HCT116 (cell line): ENCODE measurements at regions not wholly inside any gene's neighbourhood (a gene's known extent, or its start where the extent isn't known, plus 50 kb on each side); places are given as distances from the start of the nearest gene placed in this dataset.
"Not testable (repeated sequence)": the region's sequence is repeated elsewhere in the genome, so short reads cannot be mapped to it uniquely, and the experiment has no call there.

Source experiments
- ATAC-seq: fragments of 200-7000 bp; cut with Tn5 transposase; 2 replicates; pipeline ENCODE4 v1.9.1; 2020; ENCODE audit warnings: mild to moderate bottlenecking, moderate library complexity
- BruUV-seq: library from RNA; stranded (reverse); fragments of 400-500 nt; replicated peaks from 2 replicates; lab custom pipeline; 2021; lab: Mats Ljungman, UMichigan
- CTCF ChIA-PET: fragments of 300-600 bp; sonication (Branson Sonifier 250); formaldehyde crosslinking; loops from one replicate; lab custom pipeline; 2021; ENCODE audit warnings: antibody characterized with exemption; lab: Charles Lee
- POLR2A ChIA-PET: fragments of 300-600, 350-600 bp; sonication (Branson Sonifier 250); formaldehyde crosslinking; loops from one replicate; lab custom pipeline; 2021; ENCODE audit warnings: antibody characterized with exemption; lab: Charles Lee
- RAD21 ChIA-PET, 2 experiments: fragments of 300-600 bp; sonication (Branson Sonifier 250); formaldehyde crosslinking; loops; one replicate each; lab custom pipeline; 2023; ENCODE audit warnings: low total read pairs in 2 of 2; ENCODE audit not compliant: uncharacterized antibody in 2 of 2, unreplicated experiment in 2 of 2, low non-redundant PET in 1 of 2; lab: Charles Lee
- DNase-seq: peaks from one replicate; pipeline ENCODE4 v3.0.0-alpha.2; 2010; ENCODE audit warnings: low read depth, low spot score
- H2AFZ ChIP-seq: fragments of 200-600 bp; shearing (Covaris generic), sonication (generic); 2 replicates; pipeline ENCODE4 v1.6.1; 2017; ENCODE audit warnings: low read depth, mixed run types, mixed read lengths, antibody characterized with exemption, low read length; ENCODE audit not compliant: poor library complexity, severe bottlenecking
- H3K27ac ChIP-seq: 2 replicates; pipeline ENCODE4 v1.5.1; 2012; ENCODE audit warnings: low read depth, low read length
- H3K27me3 ChIP-seq: fragments of 200-600 bp; sonication (generic); 2 replicates; pipeline ENCODE4 v1.6.1; 2016; ENCODE audit warnings: mixed run types, low read length, mixed read lengths; ENCODE audit not compliant: insufficient read depth
- H3K36me3 ChIP-seq, 2 experiments: fragments of 200-500 bp in 1 of 2; fragments of 200-600 bp in 1 of 2; sonication (Bioruptor generic) in 1 of 2; sonication (generic) in 1 of 2; 2 replicates each; pipeline versions ENCODE4 v1.5.1 to v1.6.1; 2014 to 2016; ENCODE audit warnings: low read length in 2 of 2, inconsistent platforms in 1 of 2, mixed read lengths in 1 of 2, mixed run types in 1 of 2; ENCODE audit not compliant: insufficient read depth in 2 of 2, control insufficient read depth in 1 of 2
- H3K4me1 ChIP-seq, 2 experiments: fragments of 200-600 bp in 1 of 2; sonication (generic) in 1 of 2; 2 replicates each; pipeline versions ENCODE4 v1.5.1 to v1.6.1; 2012 to 2017; ENCODE audit warnings: low read length in 2 of 2, inconsistent platforms in 1 of 2, mild to moderate bottlenecking in 1 of 2, mixed read lengths in 1 of 2, mixed run types in 1 of 2, moderate library complexity in 1 of 2; ENCODE audit not compliant: insufficient read depth in 2 of 2, control insufficient read depth in 1 of 2
- H3K4me2 ChIP-seq: fragments of 200-600 bp; sonication (generic); 2 replicates; pipeline ENCODE4 v1.6.1; 2017; ENCODE audit warnings: mixed run types, low read length, mixed read lengths
- H3K4me3 ChIP-seq, 2 experiments: fragments of 200-600 bp in 1 of 2; sonication (generic) in 1 of 2; replicated peaks in 1 of 2; 2 replicates each; pipeline ENCODE4 v1.5.1; 2011 to 2016; ENCODE audit warnings: low read length in 2 of 2, control low read depth in 1 of 2, low read depth in 1 of 2, mild to moderate bottlenecking in 1 of 2, mixed read lengths in 1 of 2, mixed run types in 1 of 2
- H3K79me2 ChIP-seq: fragments of 200-600 bp; sonication (generic); 2 replicates; pipeline ENCODE4 v1.6.1; 2017; ENCODE audit warnings: mild to moderate bottlenecking, mixed run types, low read length, moderate library complexity, mixed read lengths; ENCODE audit not compliant: insufficient read depth
- H3K9ac ChIP-seq: fragments of 200-600 bp; sonication (generic); 2 replicates; pipeline ENCODE4 v1.6.1; 2016; ENCODE audit warnings: low read length, mixed read lengths
- H3K9me2 ChIP-seq: fragments of 200-600 bp; sonication (generic), shearing (Covaris generic); 2 replicates; pipeline ENCODE4 v1.6.1; 2017; ENCODE audit warnings: mixed run types, mild to moderate bottlenecking, moderate library complexity; ENCODE audit not compliant: insufficient read depth
- H3K9me3 ChIP-seq, 2 experiments: fragments of 200-500 bp in 1 of 2; fragments of 200-600 bp in 1 of 2; sonication (Bioruptor generic) in 1 of 2; sonication (generic) in 1 of 2; 2 replicates each; pipeline ENCODE4 v1.6.1; 2014 to 2017; ENCODE audit warnings: low read length in 2 of 2, mixed read lengths in 2 of 2, inconsistent platforms in 1 of 2, low read depth in 1 of 2, mild to moderate bottlenecking in 1 of 2, mixed run types in 1 of 2, moderate library complexity in 1 of 2; ENCODE audit not compliant: control insufficient read depth in 1 of 2, insufficient read depth in 1 of 2
- H4K20me1 ChIP-seq: fragments of 200-600 bp; sonication (generic), shearing (Covaris generic); 2 replicates; pipeline ENCODE4 v1.6.1; 2017; ENCODE audit warnings: mixed run types, mild to moderate bottlenecking, moderate library complexity; ENCODE audit not compliant: insufficient read depth
- CBX3 ChIP-seq: IDR thresholded peaks from 2 replicates; pipeline ENCODE4 v1.6.1; 2012; ENCODE audit warnings: low read depth
- ELF1 ChIP-seq: IDR thresholded peaks from 2 replicates; pipeline ENCODE4 v1.6.1; 2012; ENCODE audit warnings: low read depth, borderline replicate concordance
- FOSL1 ChIP-seq: IDR thresholded peaks from 2 replicates; pipeline ENCODE4 v1.6.1; 2012; ENCODE audit warnings: low read depth
- JUND ChIP-seq: IDR thresholded peaks from 2 replicates; pipeline ENCODE4 v1.6.1; 2012
- MAX ChIP-seq: IDR thresholded peaks from 2 replicates; pipeline ENCODE4 v1.6.1; 2012
- SIN3A ChIP-seq: IDR thresholded peaks from 2 replicates; pipeline ENCODE4 v1.6.1; 2012; ENCODE audit warnings: low read depth
- ZBTB33 ChIP-seq: IDR thresholded peaks from 2 replicates; pipeline ENCODE4 v1.6.1; 2011; ENCODE audit warnings: mild to moderate bottlenecking, low read length, moderate library complexity; ENCODE audit not compliant: insufficient replicate concordance; ENCODE audit errors: extremely low read depth
- ZNF274 ChIP-seq: fragments of 200-500 bp; sonication (Bioruptor generic); IDR thresholded peaks from 2 replicates; pipeline ENCODE4 v1.6.1; 2014; ENCODE audit warnings: mild to moderate bottlenecking, low read depth, low read length, inconsistent platforms
- intact Hi-C: fragments of 100-400 bp; cut with micrococcal nuclease; formaldehyde crosslinking; loops from 2 replicates; pipeline ENCODE4 v1.10.0; 2022

- no peak for TF ChIP-seq ZBTB33
- no peak for TF ChIP-seq MAX
- TF ChIP-seq ELF1 = no peak
- no peak for TF ChIP-seq FOSL1
- TF ChIP-seq SIN3A = no peak
- TF ChIP-seq CBX3 = no peak
- no peak for TF ChIP-seq JUND
- TF ChIP-seq ZNF274 = no peak
These were observed 289.6 kb upstream of the ADARB2 start (continued) for GRCh38 chr10:2026936-2027335.

GRCh38 chr10:2024750-2025149, 287.4 kb upstream of the ADARB2 start:
- H3K27ac ChIP-seq, H3K27me3 ChIP-seq, H3K79me2 ChIP-seq, POLR2A ChIA-PET, DNase-seq, H4K20me1 ChIP-seq, BruUV-seq, H3K36me3 ChIP-seq, RAD21 ChIA-PET, H3K4me3 ChIP-seq, H2AFZ ChIP-seq, ATAC-seq, CTCF ChIA-PET, H3K4me2 ChIP-seq, H3K4me1 ChIP-seq, intact Hi-C loops, H3K9me2 ChIP-seq, H3K9ac ChIP-seq: not testable (repeated sequence)
- peaks cover 6 to 10% of the 10 kb centered on the region in 2 experiments; a peak in 2 of 4 replicates for H3K9me3 ChIP-seq
